HG03378 (cell line): ENCODE measurements at regions not wholly inside any gene's neighbourhood (a gene's known extent, or its start where the extent isn't known, plus 50 kb on each side); places are given as distances from the start of the nearest gene placed in this dataset.
"Not testable (repeated sequence)": the region's sequence is repeated elsewhere in the genome, so short reads cannot be mapped to it uniquely, and the experiment has no call there.

Experiments used
- ATAC-seq: cut with Tn5 transposase; IDR thresholded peaks from one replicate; pipeline ENCODE4 v1.9.1; 2021; ENCODE audit warnings: mild to moderate bottlenecking, moderate library complexity; ENCODE audit not compliant: unreplicated experiment

GRCh38 chr6:91055959-91056358 lies 469.1 kb upstream of the MAP3K7 start:
- no peak for ATAC-seq

- ATAC-seq: not testable (repeated sequence)
These were observed 465.9 kb upstream of the MAP3K7 start for GRCh38 chr6:91052473-91053450.

- ATAC-seq: no peak
These were observed 458.3 kb upstream of the MAP3K7 start for GRCh38 chr6:91045161-91045560.

- ATAC-seq: no peak
These were observed 456.9 kb upstream of the MAP3K7 start for GRCh38 chr6:91043751-91044150.

- ATAC-seq: no peak
These were observed 455.8 kb upstream of the MAP3K7 start for GRCh38 chr6:91042656-91043055.

- no peak for ATAC-seq
These were observed 447.1 kb upstream of the MAP3K7 start for GRCh38 chr6:91033964-91034363.

GRCh38 chr6:91031581-91031980 lies 444.7 kb upstream of the MAP3K7 start:
- no peak for ATAC-seq

- ATAC-seq: no peak
These were observed 442.3 kb upstream of the MAP3K7 start for GRCh38 chr6:91029211-91029610.

- no peak for ATAC-seq
These were observed 436.7 kb upstream of the MAP3K7 start for GRCh38 chr6:91023529-91023928.

- ATAC-seq: peak; percentile 89
These were observed 433.9 kb upstream of the MAP3K7 start for GRCh38 chr6:91020744-91021143.

- no peak for ATAC-seq
These were observed 431.7 kb upstream of the MAP3K7 start for GRCh38 chr6:91018586-91018985.

GRCh38 chr6:91013511-91013910 lies 426.6 kb upstream of the MAP3K7 start:
- no peak for ATAC-seq

- ATAC-seq: no peak
These were observed 410.2 kb upstream of the MAP3K7 start for GRCh38 chr6:90997076-90997475.

- ATAC-seq: no peak
These were observed 406.9 kb upstream of the MAP3K7 start for GRCh38 chr6:90993770-90994169.

GRCh38 chr6:90989763-90990162 lies 402.9 kb upstream of the MAP3K7 start:
- ATAC-seq: peak; percentile 54

GRCh38 chr6:90984066-90984465 lies 397.2 kb upstream of the MAP3K7 start:
- ATAC-seq: no peak

GRCh38 chr6:90983462-90983861 lies 396.6 kb upstream of the MAP3K7 start:
- no peak for ATAC-seq

GRCh38 chr6:90982581-90982980 lies 395.7 kb upstream of the MAP3K7 start:
- ATAC-seq: no peak

GRCh38 chr6:90982051-90982450 lies 395.2 kb upstream of the MAP3K7 start:
- ATAC-seq: no peak

- ATAC-seq: peak; percentile 67
These were observed 391.2 kb upstream of the MAP3K7 start for GRCh38 chr6:90978046-90978445.

GRCh38 chr6:90977513-90977912 lies 390.6 kb upstream of the MAP3K7 start:
- ATAC-seq: no peak

GRCh38 chr6:90976341-90976740 lies 389.5 kb upstream of the MAP3K7 start:
- no peak for ATAC-seq

- no peak for ATAC-seq
These were observed 388.9 kb upstream of the MAP3K7 start for GRCh38 chr6:90975741-90976140.
